NCI-H460 (cell line): ENCODE measurements at regions not wholly inside any gene's neighbourhood (a gene's known extent, or its start where the extent isn't known, plus 50 kb on each side); places are given as distances from the start of the nearest gene placed in this dataset.
"Not testable (repeated sequence)": the region's sequence is repeated elsewhere in the genome, so short reads cannot be mapped to it uniquely, and the experiment has no call there.

Experiments
- DNase-seq: peaks from one replicate; pipeline ENCODE4 v3.0.0-alpha.2; 2016; ENCODE audit warnings: low read depth; ENCODE audit errors: extremely low read depth

GRCh38 chr3:153885359-153885758 lies 235.8 kb upstream of the ARHGEF26 start:
- no peak for DNase-seq

- no peak for DNase-seq
Measured at GRCh38 chr3:153889905-153890334, 231.3 kb upstream of the ARHGEF26 start.

GRCh38 chr3:153892126-153892525 lies 229.1 kb upstream of the ARHGEF26 start:
- no peak for DNase-seq

GRCh38 chr3:153894857-153895256 lies 226.3 kb upstream of the ARHGEF26 start:
- DNase-seq = no peak

GRCh38 chr3:153896197-153896596 lies 225.0 kb upstream of the ARHGEF26 start:
- no peak for DNase-seq

GRCh38 chr3:153897025-153897723 lies 224.0 kb upstream of the ARHGEF26 start:
- no peak for DNase-seq

GRCh38 chr3:153897842-153898241 lies 223.3 kb upstream of the ARHGEF26 start:
- DNase-seq = no peak

GRCh38 chr3:153901152-153901551 lies 220.0 kb upstream of the ARHGEF26 start:
- DNase-seq = no peak

- no peak for DNase-seq
Measured at GRCh38 chr3:153901991-153902390, 219.2 kb upstream of the ARHGEF26 start.

- DNase-seq = no peak
Measured at GRCh38 chr3:153903430-153903829, 217.8 kb upstream of the ARHGEF26 start.

GRCh38 chr3:153906366-153906765 lies 214.8 kb upstream of the ARHGEF26 start:
- no peak for DNase-seq

GRCh38 chr3:153910387-153910786 lies 210.8 kb upstream of the ARHGEF26 start:
- no peak for DNase-seq

GRCh38 chr3:153911116-153911515 lies 210.1 kb upstream of the ARHGEF26 start:
- DNase-seq = no peak

GRCh38 chr3:153919773-153920172 lies 201.4 kb upstream of the ARHGEF26 start:
- no peak for DNase-seq

- DNase-seq = no peak
Measured at GRCh38 chr3:153921826-153922225, 199.4 kb upstream of the ARHGEF26 start.

GRCh38 chr3:153925841-153926514 lies 195.2 kb upstream of the ARHGEF26 start:
- DNase-seq = no peak

- DNase-seq = peak; percentile 19
Measured at GRCh38 chr3:153927107-153927506, 194.1 kb upstream of the ARHGEF26 start.

- DNase-seq = no peak
Measured at GRCh38 chr3:153928851-153929250, 192.3 kb upstream of the ARHGEF26 start.

GRCh38 chr3:153933481-153933880 lies 187.7 kb upstream of the ARHGEF26 start:
- not testable (repeated sequence) for DNase-seq

GRCh38 chr3:153944084-153944483 lies 177.1 kb upstream of the ARHGEF26 start:
- no peak for DNase-seq

GRCh38 chr3:153951276-153951675 lies 169.9 kb upstream of the ARHGEF26 start:
- DNase-seq = no peak

- no peak for DNase-seq
Measured at GRCh38 chr3:153952091-153952490, 169.1 kb upstream of the ARHGEF26 start.
